ENCODE measurements at regions not wholly inside any gene's neighbourhood (a gene's known extent, or its start where the extent isn't known, plus 50 kb on each side); places are given as distances from the start of the nearest gene placed in this dataset.

- Histone ChIP-seq H3K36me3 (no peaks in the 10 kb centered on the region), H3K4me1 (no peaks in the 10 kb centered on the region), H3K4me3 (no peak overlapping the region), H3K9me3 (no peaks in the 10 kb centered on the region), H3K27ac (no peak overlapping the region), H3K27me3 (no peaks in the 10 kb centered on the region)
- DNase-seq (no peak), ATAC-seq (no peak), FAIRE-seq (no peak)
- intact Hi-C loops (cut with DNase I): no loop called here
- no peak for TF ChIP-seq CTCF (IDR thresholded peaks at IDR 0.05)
- WGBS, 2 donors: 53 to 63% methylated on average over 7 of the region's 7 CpGs
Observed at GRCh38 chr13:50309882-50310594, 294.8 kb downstream of the KCNRG start.

GRCh38 chr13:50310734-50311133 lies 295.5 kb downstream of the KCNRG start:
- FAIRE-seq (no peak), ATAC-seq (no peak), DNase-seq (no peak)
- no peaks in the 10 kb centered on the region for H3K27me3 ChIP-seq
- TF ChIP-seq CTCF (IDR thresholded peaks at IDR 0.05): no peak
- no peaks in the 10 kb centered on the region for H3K36me3 ChIP-seq
- no peak overlapping the region for H3K4me3 ChIP-seq
- intact Hi-C loops (cut with DNase I): no loop called here
- no peaks in the 10 kb centered on the region for H3K4me1 ChIP-seq
- H3K9me3 ChIP-seq: no peaks in the 10 kb centered on the region
- 68 to 71% methylated on average over 6 of the region's 6 CpGs for WGBS, 2 donors
- H3K27ac ChIP-seq: no peak overlapping the region

GRCh38 chr13:50318887-50319286 lies 303.6 kb downstream of the KCNRG start:
- DNase-seq: no peak

GRCh38 chr13:50319635-50320255 lies 304.5 kb downstream of the KCNRG start:
- H3K4me1 ChIP-seq: peaks cover 0 to 13% (median 0%) of the 10 kb centered on the region in 3 donors
- no peaks in the 10 kb centered on the region for H3K36me3 ChIP-seq
- no peak for DNase-seq
- no peak for TF ChIP-seq CTCF (IDR thresholded peaks at IDR 0.05)
- peak; percentile 55 to 80 (median 70) for ATAC-seq
- intact Hi-C loops (cut with DNase I): no loop called here
- H3K27me3 ChIP-seq: no peaks in the 10 kb centered on the region
- H3K27ac ChIP-seq: peak overlapping the region in 2 of 4 donors; percentile 62 to 63
- 35 to 41% methylated on average over 2 of the region's 2 CpGs for WGBS, 2 donors
- no peaks in the 10 kb centered on the region for H3K9me3 ChIP-seq
- no peak for FAIRE-seq
- H3K4me3 ChIP-seq: no peak overlapping the region

More at GRCh38 chr13:50318887-50319286, 303.6 kb downstream of the KCNRG start:
- peaks cover 0 to 13% (median 0%) of the 10 kb centered on the region in 3 donors for H3K4me1 ChIP-seq
- no peaks in the 10 kb centered on the region for H3K36me3 ChIP-seq
- no peaks in the 10 kb centered on the region for H3K9me3 ChIP-seq
- no peak for TF ChIP-seq CTCF (IDR thresholded peaks at IDR 0.05)
- H3K27me3 ChIP-seq: no peaks in the 10 kb centered on the region
- ATAC-seq (no peak), FAIRE-seq (no peak)
- H3K4me3 ChIP-seq: no peak overlapping the region
- intact Hi-C loops (cut with DNase I): no loop called here
- WGBS, 2 donors: 94 to 99% methylated on average over 4 of the region's 4 CpGs
- H3K27ac ChIP-seq: no peak overlapping the region

Measured in pancreas (tissue), 10 donors.